ENCODE measurements at regions not wholly inside any gene's neighbourhood (a gene's known extent, or its start where the extent isn't known, plus 50 kb on each side); places are given as distances from the start of the nearest gene placed in this dataset.
"Not testable (repeated sequence)": the region's sequence is repeated elsewhere in the genome, so short reads cannot be mapped to it uniquely, and the experiment has no call there.

GRCh38 chr3:59499954-59500353 lies 450.1 kb upstream of the CFAP20DC start:
- TF ChIP-seq ZNF274 (IDR thresholded peaks at IDR 0.05; ENCODE audit: low read depth, low read length): no peak
- H3K4me3 ChIP-seq (ENCODE audit: low read length): no peak overlapping the region

GRCh38 chr3:59499000-59499399 lies 449.2 kb upstream of the CFAP20DC start:
- no peak for TF ChIP-seq ZNF274 (IDR thresholded peaks at IDR 0.05; ENCODE audit: low read depth, low read length)
- H3K4me3 ChIP-seq (ENCODE audit: low read length): no peak overlapping the region

GRCh38 chr3:59496250-59496649 lies 446.4 kb upstream of the CFAP20DC start:
- TF ChIP-seq ZNF274 (IDR thresholded peaks at IDR 0.05; ENCODE audit: low read depth, low read length): no peak
- H3K4me3 ChIP-seq (ENCODE audit: low read length): no peak overlapping the region

- not testable (repeated sequence) for H3K4me3 ChIP-seq (ENCODE audit: low read length)
Observed at GRCh38 chr3:59494969-59495368, 445.1 kb upstream of the CFAP20DC start.

GRCh38 chr3:59486520-59486919 lies 436.7 kb upstream of the CFAP20DC start:
- TF ChIP-seq ZNF274 (IDR thresholded peaks at IDR 0.05; ENCODE audit: low read depth, low read length): no peak
- H3K4me3 ChIP-seq (ENCODE audit: low read length): no peak overlapping the region

- TF ChIP-seq ZNF274 (IDR thresholded peaks at IDR 0.05; ENCODE audit: low read depth, low read length): no peak
Observed at GRCh38 chr3:59483191-59483590, 433.4 kb upstream of the CFAP20DC start.

GRCh38 chr3:59482684-59483083 lies 432.9 kb upstream of the CFAP20DC start:
- no peak overlapping the region for H3K4me3 ChIP-seq (ENCODE audit: low read length)
- no peak for TF ChIP-seq ZNF274 (IDR thresholded peaks at IDR 0.05; ENCODE audit: low read depth, low read length)

More at GRCh38 chr3:59483191-59483590, 433.4 kb upstream of the CFAP20DC start:
- no peak overlapping the region for H3K4me3 ChIP-seq (ENCODE audit: low read length)

GRCh38 chr3:59481776-59482400 lies 432.1 kb upstream of the CFAP20DC start:
- H3K4me3 ChIP-seq (ENCODE audit: low read length): no peak overlapping the region
- TF ChIP-seq ZNF274 (IDR thresholded peaks at IDR 0.05; ENCODE audit: low read depth, low read length): no peak

GRCh38 chr3:59480486-59480995 lies 430.7 kb upstream of the CFAP20DC start:
- no peak for TF ChIP-seq ZNF274 (IDR thresholded peaks at IDR 0.05; ENCODE audit: low read depth, low read length)
- H3K4me3 ChIP-seq (ENCODE audit: low read length): peak overlapping the region; percentile 18; the same call in 1 of the 2 replicates

- no peak for TF ChIP-seq ZNF274 (IDR thresholded peaks at IDR 0.05; ENCODE audit: low read depth, low read length)
- no peak overlapping the region for H3K4me3 ChIP-seq (ENCODE audit: low read length)
Observed at GRCh38 chr3:59473636-59474035, 423.8 kb upstream of the CFAP20DC start.

GRCh38 chr3:59472541-59472940 lies 422.7 kb upstream of the CFAP20DC start:
- H3K4me3 ChIP-seq (ENCODE audit: low read length): no peak overlapping the region
- TF ChIP-seq ZNF274 (IDR thresholded peaks at IDR 0.05; ENCODE audit: low read depth, low read length): no peak

- no peak for TF ChIP-seq ZNF274 (IDR thresholded peaks at IDR 0.05; ENCODE audit: low read depth, low read length)
Observed at GRCh38 chr3:59469948-59470723, 420.3 kb upstream of the CFAP20DC start.

GRCh38 chr3:59467476-59467875 lies 417.7 kb upstream of the CFAP20DC start:
- TF ChIP-seq ZNF274 (IDR thresholded peaks at IDR 0.05; ENCODE audit: low read depth, low read length): no peak
- H3K4me3 ChIP-seq (ENCODE audit: low read length): no peak overlapping the region

More at GRCh38 chr3:59469948-59470723, 420.3 kb upstream of the CFAP20DC start:
- no peak overlapping the region for H3K4me3 ChIP-seq (ENCODE audit: low read length)

GRCh38 chr3:59464187-59464586 lies 414.4 kb upstream of the CFAP20DC start:
- H3K4me3 ChIP-seq (ENCODE audit: low read length): no peak overlapping the region
- TF ChIP-seq ZNF274 (IDR thresholded peaks at IDR 0.05; ENCODE audit: low read depth, low read length): no peak

- no peak overlapping the region for H3K4me3 ChIP-seq (ENCODE audit: low read length)
- TF ChIP-seq ZNF274 (IDR thresholded peaks at IDR 0.05; ENCODE audit: low read depth, low read length): no peak
Observed at GRCh38 chr3:59463253-59463652, 413.4 kb upstream of the CFAP20DC start.
